ENCODE measurements at regions not wholly inside any gene's neighbourhood (a gene's known extent, or its start where the extent isn't known, plus 50 kb on each side); places are given as distances from the start of the nearest gene placed in this dataset.

DNA sequence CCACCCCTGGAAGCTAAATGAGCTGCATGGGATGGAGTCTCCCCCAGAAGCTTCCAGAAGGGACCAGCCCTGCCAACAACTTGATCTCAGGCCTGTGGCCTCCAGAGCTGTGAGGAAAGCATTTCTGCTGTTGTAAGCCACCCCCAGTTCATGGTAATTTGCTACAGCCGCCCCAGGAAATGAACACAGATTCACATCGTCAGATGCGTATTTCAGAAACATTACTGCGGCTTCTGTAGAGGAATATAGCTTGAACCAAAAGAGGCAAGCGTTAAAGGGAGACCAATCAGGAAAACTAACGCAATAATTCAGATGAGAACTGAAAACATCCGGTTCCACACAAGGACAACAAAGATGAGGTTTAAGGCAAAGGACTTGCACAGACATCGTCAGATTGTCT lies 128.4 kb upstream of the TBL1X start:
- TF ChIP-seq, protein P1, sequence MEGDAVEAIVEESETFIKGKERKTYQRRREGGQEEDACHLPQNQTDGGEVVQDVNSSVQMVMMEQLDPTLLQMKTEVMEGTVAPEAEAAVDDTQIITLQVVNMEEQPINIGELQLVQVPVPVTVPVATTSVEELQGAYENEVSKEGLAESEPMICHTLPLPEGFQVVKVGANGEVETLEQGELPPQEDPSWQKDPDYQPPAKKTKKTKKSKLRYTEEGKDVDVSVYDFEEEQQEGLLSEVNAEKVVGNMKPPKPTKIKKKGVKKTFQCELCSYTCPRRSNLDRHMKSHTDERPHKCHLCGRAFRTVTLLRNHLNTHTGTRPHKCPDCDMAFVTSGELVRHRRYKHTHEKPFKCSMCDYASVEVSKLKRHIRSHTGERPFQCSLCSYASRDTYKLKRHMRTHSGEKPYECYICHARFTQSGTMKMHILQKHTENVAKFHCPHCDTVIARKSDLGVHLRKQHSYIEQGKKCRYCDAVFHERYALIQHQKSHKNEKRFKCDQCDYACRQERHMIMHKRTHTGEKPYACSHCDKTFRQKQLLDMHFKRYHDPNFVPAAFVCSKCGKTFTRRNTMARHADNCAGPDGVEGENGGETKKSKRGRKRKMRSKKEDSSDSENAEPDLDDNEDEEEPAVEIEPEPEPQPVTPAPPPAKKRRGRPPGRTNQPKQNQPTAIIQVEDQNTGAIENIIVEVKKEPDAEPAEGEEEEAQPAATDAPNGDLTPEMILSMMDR (IDR thresholded peaks at IDR 0.05; ENCODE audit: control insufficient read depth, insufficient read depth, low read depth, low read length, missing control alignments) = no peak
- DNase-seq (ENCODE audit: low read depth) = no peak
- H3K4me3 ChIP-seq (ENCODE audit: control insufficient read depth, low read depth, low read length) = no peak overlapping the region

DNA sequence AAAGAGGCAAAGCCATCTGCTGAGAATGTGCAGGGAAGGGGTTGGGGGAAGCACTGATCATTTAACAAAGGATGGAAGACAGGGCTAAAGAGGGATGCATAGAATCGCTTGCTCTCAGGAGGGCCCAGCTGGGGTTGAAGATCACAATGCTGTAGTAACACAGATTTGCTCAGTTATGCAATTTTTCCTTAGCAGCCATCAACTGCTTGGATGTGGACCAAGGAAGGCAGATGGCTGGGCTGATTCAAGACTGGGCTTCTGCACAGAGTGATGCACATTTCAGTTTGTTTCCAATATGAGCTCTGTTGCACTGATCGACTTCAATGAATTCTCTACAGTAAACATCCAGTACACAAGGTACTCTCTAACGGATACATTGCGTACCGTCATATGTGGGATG lies 127.8 kb upstream of the TBL1X start:
- TF ChIP-seq, protein P1 (IDR thresholded peaks at IDR 0.05; ENCODE audit: control insufficient read depth, insufficient read depth, low read depth, low read length, missing control alignments) = no peak
- no peak for DNase-seq (ENCODE audit: low read depth)
- H3K4me3 ChIP-seq (ENCODE audit: control insufficient read depth, low read depth, low read length) = no peak overlapping the region

DNA sequence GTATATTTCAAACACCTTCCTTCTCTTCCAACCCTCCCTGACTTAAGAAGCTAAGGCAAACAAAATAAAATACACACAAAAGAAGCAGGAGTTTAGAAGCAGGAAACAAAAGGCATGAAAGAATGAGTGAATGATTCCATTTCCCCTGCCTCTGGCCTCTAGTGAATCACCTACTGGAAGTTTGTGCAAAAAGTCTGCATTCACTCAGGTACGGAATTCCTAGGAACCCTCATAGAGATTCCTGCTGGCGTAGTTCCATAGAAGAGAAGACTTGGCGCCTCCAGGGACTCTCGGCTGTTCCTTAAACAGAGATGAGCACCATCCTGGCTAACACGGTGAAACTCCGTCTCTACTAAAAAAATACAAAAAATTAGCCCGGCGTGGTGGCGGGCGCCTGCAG lies 125.9 kb upstream of the TBL1X start:
- DNase-seq (ENCODE audit: low read depth) = no peak
- H3K4me3 ChIP-seq (ENCODE audit: control insufficient read depth, low read depth, low read length) = no peak overlapping the region
- TF ChIP-seq, protein P1 (IDR thresholded peaks at IDR 0.05; ENCODE audit: control insufficient read depth, insufficient read depth, low read depth, low read length, missing control alignments) = no peak

DNA sequence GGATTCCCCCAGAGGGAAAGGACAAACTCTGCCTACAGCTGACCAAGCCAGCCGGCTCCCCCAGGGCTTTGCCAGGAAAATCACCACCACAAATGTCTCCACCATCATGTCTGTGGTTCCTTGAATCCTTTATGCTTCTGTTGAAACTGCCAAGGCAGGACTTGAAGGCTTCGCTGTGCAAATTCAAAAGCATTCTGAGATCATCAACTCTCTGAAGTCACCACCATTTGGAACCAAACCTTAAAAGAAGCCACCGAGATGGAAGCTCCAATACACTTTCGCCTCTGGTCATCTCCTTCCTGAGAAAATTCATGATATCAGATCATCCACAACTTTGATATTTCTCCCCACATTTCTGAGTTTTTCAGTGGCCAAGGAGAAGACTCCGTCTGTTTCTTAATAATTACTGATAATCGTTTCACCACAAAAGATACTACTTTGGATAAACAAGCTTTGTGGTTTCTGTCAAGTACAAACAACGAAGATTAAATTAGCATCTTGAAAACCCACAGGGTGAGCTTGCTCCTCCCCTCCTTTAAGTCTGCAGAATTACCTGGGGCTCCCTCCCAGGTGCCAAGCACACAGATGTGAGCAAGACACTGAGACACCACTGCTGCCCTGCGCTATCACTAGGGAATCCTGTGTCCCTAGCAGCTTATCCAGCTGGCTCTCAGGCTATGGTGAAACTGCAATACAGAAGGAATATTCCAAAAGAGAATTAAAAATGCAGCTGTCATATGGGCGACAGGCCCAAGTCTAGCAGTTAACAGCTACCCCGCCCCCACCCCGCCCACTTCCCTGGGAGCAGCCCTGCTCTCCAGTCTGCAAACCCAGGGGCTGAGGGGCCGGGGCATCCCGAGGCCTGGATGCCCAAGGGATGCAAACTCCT lies 125.0 kb upstream of the TBL1X start:
- DNase-seq (ENCODE audit: low read depth) = no peak
- no peak overlapping the region for H3K4me3 ChIP-seq (ENCODE audit: control insufficient read depth, low read depth, low read length)
- TF ChIP-seq, protein P1 (IDR thresholded peaks at IDR 0.05; ENCODE audit: control insufficient read depth, insufficient read depth, low read depth, low read length, missing control alignments) = no peak

- TF ChIP-seq, protein P1 (IDR thresholded peaks at IDR 0.05; ENCODE audit: control insufficient read depth, insufficient read depth, low read depth, low read length, missing control alignments) = no peak
- no peak overlapping the region for H3K4me3 ChIP-seq (ENCODE audit: control insufficient read depth, low read depth, low read length)
- no peak for DNase-seq (ENCODE audit: low read depth)
Observed at GRCh38 chrX:9340598-9341290, 124.1 kb upstream of the TBL1X start.

DNA sequence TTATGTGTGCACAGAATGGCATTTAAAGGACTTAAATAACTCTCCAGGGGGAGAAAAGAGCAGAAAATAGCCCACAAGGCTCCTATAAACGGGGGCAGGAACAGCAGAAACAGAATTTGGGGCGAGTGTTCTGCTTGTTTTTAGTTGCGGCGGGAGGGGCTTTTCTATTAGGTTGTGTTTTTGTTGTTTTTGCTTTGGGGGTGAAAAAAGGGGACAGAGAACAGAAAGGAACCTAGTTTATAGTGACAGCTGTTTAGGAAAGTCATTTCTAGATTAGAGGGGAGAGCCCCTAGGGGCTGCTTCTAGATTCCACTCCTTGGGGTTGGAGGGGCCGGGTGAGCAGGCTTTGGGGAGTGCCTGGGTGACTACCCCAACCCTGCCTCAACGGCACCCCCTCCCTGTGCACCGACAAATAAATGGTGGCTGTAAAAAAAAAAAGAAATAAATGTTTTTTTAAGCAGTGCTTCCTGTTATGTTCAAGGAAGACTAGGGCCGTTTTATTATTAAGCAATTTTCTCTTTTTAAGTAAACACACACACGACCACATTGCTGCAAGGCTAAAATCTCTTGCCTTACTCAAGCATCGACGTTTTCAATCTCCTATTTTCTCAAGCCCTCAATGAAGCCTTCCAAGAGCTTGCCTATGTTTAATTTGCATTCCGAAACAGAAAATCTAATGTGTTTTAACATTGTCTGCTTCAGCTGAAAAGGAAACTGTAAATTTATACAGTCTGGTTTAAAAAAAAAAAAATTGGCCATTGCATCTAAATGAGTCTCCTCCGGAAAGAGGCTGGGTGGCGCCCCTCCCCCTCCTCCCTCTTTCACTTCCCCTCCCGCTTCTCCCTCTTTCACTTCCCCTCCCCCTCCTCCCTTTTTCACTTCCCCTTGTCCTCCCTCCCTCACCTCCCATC lies 123.3 kb upstream of the TBL1X start:
- H3K4me3 ChIP-seq (ENCODE audit: control insufficient read depth, low read depth, low read length) = no peak overlapping the region; the same call in none of the 2 replicates
- TF ChIP-seq, protein P1 (IDR thresholded peaks at IDR 0.05; ENCODE audit: control insufficient read depth, insufficient read depth, low read depth, low read length, missing control alignments) = no peak
- DNase-seq (ENCODE audit: low read depth) = no peak

Data from AG09309 (cell line).